ENCODE measurements at regions not wholly inside any gene's neighbourhood (a gene's known extent, or its start where the extent isn't known, plus 50 kb on each side); places are given as distances from the start of the nearest gene placed in this dataset.
"Not testable (repeated sequence)": the region's sequence is repeated elsewhere in the genome, so short reads cannot be mapped to it uniquely, and the experiment has no call there.

- DNase-seq = no peak
Measured at GRCh38 chr5:91635950-91636734, 253.0 kb upstream of the ARRDC3 start.

GRCh38 chr5:91632871-91633270, 249.8 kb upstream of the ARRDC3 start:
- no peak for DNase-seq

- DNase-seq = no peak
Measured at GRCh38 chr5:91611746-91612145, 228.6 kb upstream of the ARRDC3 start.

GRCh38 chr5:91607675-91608074, 224.6 kb upstream of the ARRDC3 start:
- no peak for DNase-seq

- DNase-seq = no peak
Measured at GRCh38 chr5:91599863-91600262, 216.7 kb upstream of the ARRDC3 start.

- no peak for DNase-seq
Measured at GRCh38 chr5:91598216-91598615, 215.1 kb upstream of the ARRDC3 start.

GRCh38 chr5:91595424-91595823, 212.3 kb upstream of the ARRDC3 start:
- DNase-seq = no peak

- DNase-seq = no peak
Measured at GRCh38 chr5:91591076-91591475, 208.0 kb upstream of the ARRDC3 start.

GRCh38 chr5:91586232-91586631, 203.1 kb upstream of the ARRDC3 start:
- no peak for DNase-seq

GRCh38 chr5:91584352-91584751, 201.2 kb upstream of the ARRDC3 start:
- no peak for DNase-seq

- not testable (repeated sequence) for DNase-seq
Measured at GRCh38 chr5:91566012-91566411, 182.9 kb upstream of the ARRDC3 start.

GRCh38 chr5:91562922-91563321, 179.8 kb upstream of the ARRDC3 start:
- DNase-seq = no peak

- DNase-seq = no peak
Measured at GRCh38 chr5:91541696-91542095, 158.6 kb upstream of the ARRDC3 start.

- no peak for DNase-seq
Measured at GRCh38 chr5:91538179-91538578, 155.1 kb upstream of the ARRDC3 start.

- no peak for DNase-seq
Measured at GRCh38 chr5:91535499-91535898, 152.4 kb upstream of the ARRDC3 start.

GRCh38 chr5:91534332-91534731, 151.2 kb upstream of the ARRDC3 start:
- no peak for DNase-seq

- DNase-seq = no peak
Measured at GRCh38 chr5:91532779-91533178, 149.7 kb upstream of the ARRDC3 start.

- DNase-seq = peak; percentile 26
Measured at GRCh38 chr5:91532281-91532680, 149.2 kb upstream of the ARRDC3 start.

- DNase-seq = no peak
Measured at GRCh38 chr5:91528831-91529230, 145.7 kb upstream of the ARRDC3 start.

GRCh38 chr5:91521785-91522184, 138.7 kb upstream of the ARRDC3 start:
- no peak for DNase-seq

GRCh38 chr5:91521334-91521733, 138.2 kb upstream of the ARRDC3 start:
- DNase-seq = no peak

- no peak for DNase-seq
Measured at GRCh38 chr5:91514400-91514799, 131.3 kb upstream of the ARRDC3 start.

GRCh38 chr5:91503321-91503720, 120.2 kb upstream of the ARRDC3 start:
- DNase-seq = no peak

- DNase-seq = no peak
Measured at GRCh38 chr5:91500758-91501157, 117.6 kb upstream of the ARRDC3 start.

- DNase-seq = no peak
Measured at GRCh38 chr5:91499943-91500531, 116.9 kb upstream of the ARRDC3 start.

Measured in right hindlimb (tissue), 1 donor.